ENCODE measurements at regions not wholly inside any gene's neighbourhood (a gene's known extent, or its start where the extent isn't known, plus 50 kb on each side); places are given as distances from the start of the nearest gene placed in this dataset.

GRCh38 chr2:165007161-165007744 lies 51.9 kb upstream of the SLC38A11 start:
- Histone ChIP-seq H3K36me3 (ENCODE audit: insufficient read depth, low read length) (no peaks in the 10 kb centered on the region), H3K27me3 (ENCODE audit: insufficient read depth, low read length) (no peaks in the 10 kb centered on the region), H4K20me1 (ENCODE audit: insufficient read depth, low read length) (no peaks in the 10 kb centered on the region), H3K79me2 (ENCODE audit: insufficient read depth, low read length) (no peaks in the 10 kb centered on the region), H3K9me3 (ENCODE audit: low read depth, low read length) (no peaks in the 10 kb centered on the region), H3K4me1 (ENCODE audit: insufficient read depth, low read length) (no peaks in the 10 kb centered on the region), H3K4me3 (ENCODE audit: insufficient read depth, low read length) (no peak overlapping the region), H2AFZ (ENCODE audit: low read length) (no peak overlapping the region), H3K4me2 (ENCODE audit: insufficient read depth, low read length) (no peak overlapping the region), H3K27ac (ENCODE audit: low read depth, low read length) (no peak overlapping the region)
- DNase-seq (ENCODE audit: insufficient read length, low spot score, missing footprints), result no peak
- no peak for TF ChIP-seq CTCF (IDR thresholded peaks at IDR 0.05; ENCODE audit: extremely low read depth, low read depth, low read length)

All from osteoblast (primary cell).